ENCODE measurements at regions not wholly inside any gene's neighbourhood (a gene's known extent, or its start where the extent isn't known, plus 50 kb on each side); places are given as distances from the start of the nearest gene placed in this dataset.
"Not testable (repeated sequence)": the region's sequence is repeated elsewhere in the genome, so short reads cannot be mapped to it uniquely, and the experiment has no call there.

DNA sequence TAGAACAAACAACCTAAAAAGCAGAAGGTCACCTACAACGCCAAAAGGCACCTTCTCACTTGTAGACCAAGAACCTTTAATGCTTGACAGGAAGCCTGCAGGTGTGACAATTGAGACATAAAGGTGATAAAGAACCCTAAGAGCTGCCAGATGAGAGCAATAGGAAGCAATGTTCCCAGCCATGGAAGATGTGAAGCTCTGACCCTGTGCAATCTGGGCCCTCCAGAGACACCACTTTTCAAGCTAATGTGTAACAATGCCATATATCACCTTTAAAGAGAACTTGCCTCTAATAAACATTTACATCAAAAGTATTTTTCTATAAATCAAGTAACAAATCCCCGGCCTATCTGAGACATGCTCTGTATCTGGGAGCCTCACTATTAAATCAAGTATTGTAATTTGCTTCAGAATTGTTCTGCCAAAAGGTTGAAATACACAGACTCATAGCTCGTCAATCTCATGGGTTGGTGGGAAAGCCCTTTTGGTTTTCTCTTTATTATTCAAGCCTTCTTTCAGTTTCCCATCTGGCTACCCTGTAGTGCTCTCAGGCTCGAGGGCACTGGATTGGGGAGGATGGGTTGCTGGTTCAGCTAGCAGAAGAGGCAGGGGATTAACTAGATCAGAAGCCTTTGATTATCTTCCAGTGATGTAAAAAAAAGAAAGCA lies 368.9 kb downstream of the BUD13 start:
- DNase-seq, result no peak

- no peak for DNase-seq
These were observed 372.7 kb downstream of the BUD13 start for GRCh38 chr11:116400081-116400480.

DNA sequence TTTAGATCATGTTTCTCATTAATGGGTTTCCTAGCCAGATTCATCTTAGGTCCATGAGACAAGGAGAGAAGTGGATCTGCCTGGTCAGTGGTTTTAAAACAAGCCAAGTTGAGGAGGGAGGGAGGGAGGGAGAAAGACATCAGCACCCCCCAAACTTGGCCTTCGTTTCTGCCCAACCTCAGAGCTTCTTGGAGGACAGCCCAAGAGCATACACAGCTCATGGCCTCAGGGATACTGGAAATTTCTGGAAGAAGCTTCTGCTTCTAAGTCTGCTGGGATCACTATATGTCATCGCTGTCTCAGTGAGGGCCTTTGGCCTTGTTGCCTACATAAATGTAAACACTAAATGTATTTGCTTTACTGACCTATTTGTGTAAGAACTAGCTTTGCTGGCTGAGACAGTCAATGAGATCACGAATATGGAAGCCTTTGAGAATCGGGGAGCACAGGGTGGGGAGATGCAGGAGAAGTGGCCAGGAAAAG lies 375.1 kb downstream of the BUD13 start:
- DNase-seq, result no peak

DNA sequence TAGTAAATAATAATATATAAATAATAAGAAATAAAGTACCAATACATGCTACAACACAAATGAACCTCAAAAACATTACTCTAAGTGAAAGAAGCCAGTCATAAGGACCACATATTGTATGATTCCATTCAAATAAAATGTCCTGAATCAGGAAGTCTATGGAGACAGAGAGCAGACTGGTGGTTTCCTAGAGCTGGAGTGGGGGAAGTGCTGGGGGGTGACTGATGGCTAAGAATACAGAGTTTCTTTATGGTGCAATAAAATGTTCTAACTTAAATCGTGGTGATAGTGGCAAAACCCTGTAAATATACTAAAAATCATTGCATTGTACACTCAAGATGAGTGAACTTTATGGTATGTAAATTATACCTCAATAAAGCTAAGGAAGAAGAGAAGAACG lies 376.5 kb downstream of the BUD13 start:
- DNase-seq, result no peak

DNA sequence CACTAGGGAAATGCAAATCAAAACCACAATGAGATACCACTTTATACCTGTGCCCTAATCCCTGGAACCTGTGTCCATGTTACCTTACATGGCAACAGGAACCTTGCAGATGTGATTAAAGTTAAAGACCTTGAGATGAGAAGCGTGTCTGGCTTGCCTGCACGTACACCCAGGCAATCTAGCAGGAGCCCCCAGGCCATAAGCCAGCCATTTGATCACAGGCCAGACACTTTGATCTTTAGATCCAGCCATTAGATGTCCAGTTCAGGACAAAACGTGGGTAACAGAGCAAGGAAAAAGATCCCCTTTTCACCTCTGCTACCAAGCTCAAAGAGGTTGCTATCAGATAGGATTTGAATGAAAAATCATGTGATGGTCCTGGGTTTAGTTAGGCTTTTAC lies 378.8 kb downstream of the BUD13 start:
- DNase-seq, result no peak

GRCh38 chr11:116390963-116391362 lies 381.8 kb downstream of the BUD13 start:
- DNase-seq, result no peak

DNA sequence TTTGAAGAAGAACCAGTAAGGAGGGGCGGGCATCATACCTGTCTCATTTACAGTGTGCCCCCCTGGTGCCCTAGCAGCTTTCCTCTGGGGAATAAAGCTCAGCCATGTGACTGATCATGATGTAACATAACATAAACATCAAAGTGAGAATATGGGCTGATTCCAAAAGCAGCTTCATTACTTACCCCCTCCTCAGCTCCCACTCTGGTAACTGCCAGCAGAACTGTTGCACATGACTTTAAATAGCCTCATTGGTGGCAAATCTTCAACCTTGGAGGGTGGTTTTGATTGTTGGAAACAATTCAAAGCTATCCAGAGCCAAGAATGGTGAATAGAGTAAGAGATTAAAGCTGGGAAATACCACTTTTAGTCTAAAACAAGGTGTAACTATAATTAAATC lies 384.6 kb downstream of the BUD13 start:
- no peak for DNase-seq

DNA sequence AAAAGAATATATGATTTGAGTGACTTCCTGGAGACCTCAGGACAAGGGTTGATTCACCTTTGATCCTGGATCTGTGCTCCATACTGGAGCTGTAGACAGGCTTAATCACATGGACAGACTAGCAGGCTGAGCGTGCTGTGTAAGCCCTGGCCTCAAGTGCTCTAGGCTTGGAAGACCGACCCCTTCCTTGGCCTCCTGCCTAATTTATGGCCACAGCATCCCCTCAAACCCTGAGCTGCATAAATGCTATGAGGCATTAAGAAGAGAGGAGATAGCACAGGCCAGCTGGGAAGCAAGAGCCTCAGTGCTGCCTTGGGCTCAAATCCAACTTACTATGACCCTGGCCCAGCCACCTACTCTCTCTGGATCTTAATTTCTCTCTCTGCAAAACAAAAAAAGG lies 385.1 kb downstream of the BUD13 start:
- DNase-seq, result no peak

- DNase-seq, result no peak
These were observed 386.6 kb downstream of the BUD13 start for GRCh38 chr11:116386118-116386699.

DNA sequence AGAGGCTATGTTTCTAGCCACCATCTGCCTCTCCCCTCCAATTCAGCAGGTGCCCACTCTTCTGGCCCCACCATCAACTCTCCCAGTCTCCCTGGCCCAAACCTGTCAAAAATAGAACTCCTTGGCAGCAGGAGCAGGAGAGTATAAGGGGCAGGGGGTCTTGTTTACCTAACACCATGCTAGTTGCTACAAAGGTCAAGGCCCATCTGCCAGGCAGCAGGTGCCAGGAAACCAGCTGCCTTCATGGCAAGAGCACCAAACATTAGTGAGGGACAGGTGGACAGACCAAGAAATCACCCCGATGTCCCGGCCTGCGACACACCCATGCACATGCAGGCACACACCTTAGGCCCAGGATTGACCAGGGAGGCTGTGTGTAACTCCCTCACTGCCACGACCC lies 387.9 kb downstream of the BUD13 start:
- no peak for DNase-seq

DNA sequence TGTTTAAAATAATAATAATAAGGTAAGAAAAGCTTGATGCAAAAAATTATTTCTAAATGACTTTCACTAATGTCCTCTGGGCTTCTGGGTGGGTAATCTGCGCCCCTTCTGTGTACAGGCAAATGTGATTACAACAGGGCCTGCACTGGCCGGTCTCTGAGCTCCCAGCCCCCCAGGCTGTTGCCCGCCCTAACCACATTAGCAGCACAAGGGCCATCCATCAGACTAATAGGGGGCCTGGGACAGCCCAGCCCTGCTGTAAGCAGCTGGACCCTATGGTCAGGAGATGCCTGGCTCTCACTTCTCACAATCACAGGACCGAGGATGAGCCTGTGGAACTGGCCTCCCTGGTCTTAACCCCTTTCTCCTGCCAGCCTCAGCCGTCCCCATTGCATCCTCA lies 388.4 kb downstream of the BUD13 start:
- no peak for DNase-seq

GRCh38 chr11:116379185-116379828 lies 393.5 kb downstream of the BUD13 start:
- no peak for DNase-seq

DNA sequence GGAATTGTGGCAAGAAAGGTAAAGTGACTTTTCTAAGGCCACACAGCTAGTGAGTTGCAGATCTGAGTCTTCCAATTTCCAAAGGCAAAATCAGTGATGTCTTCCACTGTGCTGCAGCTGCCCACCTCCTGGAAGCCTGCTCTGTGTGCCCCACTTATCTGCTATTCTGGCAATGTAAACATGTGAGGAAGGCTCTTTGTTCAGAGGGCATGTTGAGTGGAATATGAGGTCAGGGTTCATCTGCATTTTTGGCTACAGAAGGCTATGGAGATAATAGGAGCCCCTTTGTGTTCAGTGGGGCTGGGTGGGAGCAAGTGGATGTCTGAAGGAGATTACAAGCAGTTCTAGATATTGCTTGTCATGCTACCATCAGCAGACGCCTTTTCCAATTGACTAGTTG lies 396.2 kb downstream of the BUD13 start:
- DNase-seq, result no peak

GRCh38 chr11:116376054-116376453 lies 396.7 kb downstream of the BUD13 start:
- no peak for DNase-seq

GRCh38 chr11:116375221-116375620 lies 397.6 kb downstream of the BUD13 start:
- no peak for DNase-seq

GRCh38 chr11:116374085-116374484 lies 398.7 kb downstream of the BUD13 start:
- DNase-seq, result no peak

DNA sequence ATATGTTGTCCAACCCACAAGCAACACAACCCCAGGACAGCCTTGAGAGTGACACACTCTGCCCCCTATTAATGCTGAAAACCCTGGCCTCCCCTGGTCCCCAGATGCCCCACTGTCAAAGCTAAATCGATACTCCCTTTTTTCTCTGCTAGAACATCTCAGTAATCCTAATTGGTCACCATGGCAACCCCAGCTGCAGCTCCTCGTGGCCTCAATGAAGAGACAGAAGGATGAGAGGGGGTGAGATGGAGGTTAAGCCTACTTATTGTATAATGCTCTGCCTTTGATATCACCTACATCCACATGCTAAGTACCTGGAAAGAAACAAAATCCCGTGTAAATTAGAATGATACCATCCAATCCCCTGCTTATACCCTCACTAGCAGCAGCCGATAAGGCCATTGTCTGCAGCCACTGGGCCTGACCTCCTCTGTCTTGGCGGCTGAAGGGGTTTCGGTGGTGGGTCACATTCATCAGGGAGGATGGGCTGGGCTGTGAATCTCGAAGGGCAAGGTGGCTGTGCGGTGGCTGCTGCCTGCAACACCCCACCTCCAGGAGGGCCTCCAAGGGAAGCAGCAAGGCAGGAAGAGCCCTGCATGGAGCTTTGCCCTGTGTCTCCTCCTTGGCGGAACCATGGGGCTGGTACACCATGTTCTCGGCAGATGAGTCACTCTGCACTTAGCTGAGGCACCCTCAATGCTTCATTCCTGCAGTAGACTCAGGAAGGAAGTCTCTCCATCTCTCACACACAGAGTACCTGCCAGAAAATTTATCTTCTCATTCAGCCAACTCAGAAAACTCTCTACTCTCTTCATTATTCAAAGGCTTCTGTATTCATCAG lies 399.5 kb downstream of the BUD13 start:
- DNase-seq, result no peak

DNA sequence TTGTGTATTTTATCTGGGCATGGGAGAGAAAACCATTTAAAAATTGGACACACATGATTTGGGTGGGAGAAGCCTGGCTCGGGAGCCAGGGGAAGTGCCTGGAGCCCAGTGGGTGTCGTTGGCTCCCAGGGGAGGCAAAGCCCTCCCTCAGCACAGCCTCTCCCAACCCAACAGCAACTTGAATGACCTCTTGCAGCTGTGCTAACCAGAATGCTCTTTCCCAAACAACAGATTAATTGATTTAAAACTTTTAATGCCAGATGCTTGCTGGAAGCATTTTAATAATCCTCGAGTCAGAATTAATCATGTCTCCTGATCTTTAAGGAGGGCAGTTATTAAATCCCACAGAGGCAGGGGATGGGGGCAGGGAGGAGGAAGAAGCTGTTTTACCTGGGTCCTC lies 401.6 kb downstream of the BUD13 start:
- no peak for DNase-seq

- no peak for DNase-seq
These were observed 404.0 kb downstream of the BUD13 start for GRCh38 chr11:116368784-116369183.

DNA sequence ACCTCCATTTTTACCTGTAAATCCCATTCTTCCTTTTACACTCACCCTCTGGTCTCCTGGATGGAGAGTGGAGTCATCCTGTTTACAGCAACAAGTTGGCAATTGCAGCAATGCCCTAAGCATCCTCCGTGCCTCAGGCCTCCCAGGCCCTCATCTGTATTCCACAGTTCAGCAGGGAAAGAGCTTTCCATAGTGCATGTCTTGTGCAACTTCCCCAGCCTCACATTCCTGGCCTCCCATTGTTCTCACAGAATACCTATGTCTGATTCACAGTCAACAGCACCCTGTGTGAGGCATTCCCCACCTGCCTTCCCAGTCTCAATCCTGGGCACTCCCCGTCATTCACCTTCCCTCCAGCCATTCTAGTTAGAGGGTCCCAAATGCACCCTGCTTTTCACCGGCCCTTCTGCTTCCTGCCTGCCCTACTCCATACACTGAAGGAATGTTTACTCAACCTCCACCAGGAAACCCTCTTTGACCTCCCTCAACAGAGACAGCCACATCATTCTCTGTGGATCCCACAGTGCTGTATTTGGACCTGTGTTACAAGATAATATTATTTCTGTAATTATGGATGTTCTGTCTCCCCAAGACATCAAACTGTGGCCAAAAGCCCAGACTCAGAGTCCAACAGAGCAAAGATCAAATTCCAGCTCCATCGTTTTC lies 405.7 kb downstream of the BUD13 start:
- no peak for DNase-seq

DNA sequence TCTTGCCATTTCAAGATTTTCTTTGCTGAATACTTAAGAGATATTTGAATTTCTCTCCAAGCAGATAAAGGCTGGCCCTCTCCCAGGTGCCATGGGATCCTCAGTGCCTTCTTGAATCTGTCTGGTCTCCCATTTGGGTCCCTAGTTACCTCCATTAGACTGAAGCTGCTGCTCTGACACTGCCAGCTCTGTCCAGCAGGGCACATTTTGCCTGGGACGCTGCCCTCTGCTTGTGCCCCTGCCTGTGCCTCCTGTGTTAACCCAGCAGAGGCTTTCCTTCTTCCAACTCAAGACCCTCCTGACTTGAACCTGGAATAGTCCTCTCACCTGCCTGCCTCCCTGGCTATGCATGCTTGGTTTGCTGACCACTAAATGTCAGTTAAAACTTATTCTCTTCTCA lies 406.3 kb downstream of the BUD13 start:
- no peak for DNase-seq

GRCh38 chr11:116364925-116365324 lies 407.9 kb downstream of the BUD13 start:
- DNase-seq, result not testable (repeated sequence)

DNA sequence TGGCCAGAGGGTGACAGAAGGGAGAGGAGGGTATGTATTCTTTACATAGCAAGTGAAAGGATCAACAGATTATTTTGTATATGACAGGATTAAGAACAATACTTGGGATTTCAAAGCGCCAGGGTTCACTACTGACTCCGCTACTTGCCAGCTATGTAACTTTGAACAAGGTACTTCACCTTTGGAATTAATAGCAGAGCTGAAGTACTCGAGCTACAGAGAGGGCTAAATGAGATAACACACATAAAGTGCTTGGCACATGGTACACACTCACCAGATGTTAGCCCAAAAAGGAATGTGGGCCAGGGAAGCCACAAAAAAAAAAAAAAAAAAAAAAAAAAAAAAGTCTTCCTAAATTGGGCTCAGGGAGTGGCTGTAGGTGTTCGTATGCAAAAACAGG lies 408.4 kb downstream of the BUD13 start:
- no peak for DNase-seq

All from activated CD8-positive, alpha-beta memory T cell treated with anti-CD3 and anti-CD28 coated beads for 24 hours (primary cell).